CD14-positive monocyte (primary cell): ENCODE measurements at regions not wholly inside any gene's neighbourhood (a gene's known extent, or its start where the extent isn't known, plus 50 kb on each side); places are given as distances from the start of the nearest gene placed in this dataset.

Experiments
- DNase-seq, 3 donors: peaks; one replicate each; pipeline ENCODE4 v3.0.0-alpha.2; 2011 to 2022
- H2AFZ ChIP-seq: 2 replicates; pipeline ENCODE4 v1.6.0; 2012; ENCODE audit warnings: mild to moderate bottlenecking, low read depth, low read length, inconsistent platforms; ENCODE audit not compliant: insufficient read depth, poor library complexity, severe bottlenecking
- H3K27ac ChIP-seq, 2 donors: 1 replicate in 1 of 2; 2 replicates in 1 of 2; pipeline ENCODE4 v1.5.1; 2012 to 2013; ENCODE audit warnings: low read length in 2 of 2, control low read depth in 1 of 2, inconsistent platforms in 1 of 2, low read depth in 1 of 2, mild to moderate bottlenecking in 1 of 2
- H3K27me3 ChIP-seq, 2 donors: one replicate each; pipeline versions ENCODE4 v1.6.0 to v1.6.1; 2011 to 2013; ENCODE audit warnings: low read length in 2 of 2; ENCODE audit not compliant: control insufficient read depth in 2 of 2, insufficient read depth in 2 of 2
- H3K36me3 ChIP-seq, 2 donors: replicated peaks in 1 of 2; 1 replicate in 1 of 2; 2 replicates in 1 of 2; pipeline versions ENCODE4 v1.5.1 to v1.6.1; 2012 to 2013; ENCODE audit warnings: low read length in 2 of 2, control low read depth in 1 of 2, inconsistent platforms in 1 of 2, mild to moderate bottlenecking in 1 of 2; ENCODE audit not compliant: insufficient read depth in 2 of 2, control insufficient read depth in 1 of 2
- H3K4me1 ChIP-seq, 2 donors: 1 replicate in 1 of 2; 2 replicates in 1 of 2; pipeline versions ENCODE4 v1.5.1 to v1.6.1; 2012 to 2013; ENCODE audit warnings: low read length in 2 of 2, control low read depth in 1 of 2, inconsistent platforms in 1 of 2, mild to moderate bottlenecking in 1 of 2, moderate library complexity in 1 of 2; ENCODE audit not compliant: insufficient read depth in 2 of 2, control insufficient read depth in 1 of 2
- H3K4me2 ChIP-seq: replicated peaks from 2 replicates; pipeline ENCODE3; 2012; ENCODE audit warnings: low read length, moderate library complexity, mild to moderate bottlenecking; ENCODE audit not compliant: poor library complexity, severe bottlenecking; ENCODE audit errors: extremely low read depth
- H3K4me3 ChIP-seq, 3 experiments: fragments of 200-600 bp in 1 of 3; sonication (generic) in 1 of 3; replicated peaks in 1 of 3; 1 replicate in 2 of 3; 2 replicates in 1 of 3; pipeline ENCODE4 v1.5.1; 2011 to 2013; ENCODE audit warnings: low read length in 3 of 3, mild to moderate bottlenecking in 3 of 3, control low read depth in 2 of 3, low read depth in 2 of 3, inconsistent platforms in 1 of 3, moderate library complexity in 1 of 3
- H3K79me2 ChIP-seq: 2 replicates; pipeline ENCODE4 v1.6.0; 2012; ENCODE audit warnings: mild to moderate bottlenecking, control low read depth, inconsistent platforms, low read length, moderate library complexity; ENCODE audit not compliant: insufficient read depth
- H3K9ac ChIP-seq: 2 replicates; pipeline ENCODE4 v1.6.0; 2017; ENCODE audit warnings: low read length, mild to moderate bottlenecking; ENCODE audit not compliant: insufficient read depth, poor library complexity, severe bottlenecking
- H3K9me3 ChIP-seq, 2 donors: replicated peaks in 1 of 2; 1 replicate in 1 of 2; 2 replicates in 1 of 2; pipeline versions ENCODE4 v1.5.1 to v1.6.1; 2012 to 2013; ENCODE audit warnings: low read length in 2 of 2, control low read depth in 1 of 2; ENCODE audit not compliant: control insufficient read depth in 1 of 2, insufficient read depth in 1 of 2
- H4K20me1 ChIP-seq: 2 replicates; pipeline ENCODE4 v1.6.0; 2012; ENCODE audit warnings: mild to moderate bottlenecking, low read length, control low read depth, moderate library complexity; ENCODE audit not compliant: insufficient read depth
- H3K27ac Mint-ChIP-seq, 7 donors: one replicate each; pipeline ENCODE4 v1.8.0; 2020; ENCODE audit warnings: mild to moderate bottlenecking in 7 of 7, mixed read lengths in 7 of 7, moderate library complexity in 6 of 7, inconsistent platforms in 2 of 7
- H3K27me3 Mint-ChIP-seq, 3 donors: one replicate each; pipeline ENCODE4 v1.8.0; 2021 to 2022; ENCODE audit warnings: low read depth in 3 of 3, mild to moderate bottlenecking in 3 of 3, mixed read lengths in 3 of 3, moderate library complexity in 3 of 3, inconsistent platforms in 1 of 3
- H3K36me3 Mint-ChIP-seq, 2 donors: one replicate each; pipeline ENCODE4 v1.8.0; 2020; ENCODE audit warnings: mixed read lengths in 2 of 2, inconsistent platforms in 1 of 2, mild to moderate bottlenecking in 1 of 2
- H3K4me1 Mint-ChIP-seq: one replicate; pipeline ENCODE4 v1.8.0; 2020; ENCODE audit warnings: mild to moderate bottlenecking, mixed read lengths
- H3K4me3 Mint-ChIP-seq, 2 donors: one replicate each; pipeline ENCODE4 v1.8.0; 2020; ENCODE audit warnings: mild to moderate bottlenecking in 2 of 2, mixed read lengths in 2 of 2, moderate library complexity in 1 of 2
- H3K9me3 Mint-ChIP-seq, 7 donors: one replicate each; pipeline ENCODE4 v1.8.0; 2020 to 2022; ENCODE audit warnings: mixed read lengths in 7 of 7, mild to moderate bottlenecking in 6 of 7, moderate library complexity in 6 of 7, inconsistent platforms in 2 of 7
- CTCF ChIP-seq: fragments of 200-600 bp; IDR thresholded peaks from one replicate; pipeline ENCODE4 v1.8.0; 2022; ENCODE audit warnings: antibody characterized with exemption, mild to moderate bottlenecking
- WGBS: methylation state at CpG from one replicate; pipeline ENCODE4 v1.1.5; 2013; ENCODE audit warnings: missing lambda C conversion rate; ENCODE audit not compliant: insufficient coverage; 5-methylcytosine and 5-hydroxymethylcytosine counted together
- intact Hi-C, 2 donors: fragments of 100-400 bp; cut with micrococcal nuclease; formaldehyde crosslinking; loops; one replicate each; pipeline versions ENCODE4 v1.15.0 to v1.15.1; 2023

- Histone ChIP-seq H3K27ac (no peak overlapping the region), H3K4me1 (no peaks in the 10 kb centered on the region), H3K4me3 (no peak overlapping the region), H3K27me3 (no peaks in the 10 kb centered on the region), H3K4me2 (no peak overlapping the region), H4K20me1 (no peaks in the 10 kb centered on the region), H3K36me3 (no peaks in the 10 kb centered on the region), H2AFZ (no peak overlapping the region), H3K9me3 (no peaks in the 10 kb centered on the region), H3K9ac (no peak overlapping the region), H3K79me2 (no peaks in the 10 kb centered on the region)
- H3K9me3 Mint-ChIP-seq = peaks cover 0 to 5% (median 0%) of the 10 kb centered on the region in 7 donors
- WGBS = no CpG with 5 or more reads among the region's 6 CpGs
- peaks cover 0 to 3% (median 0%) of the 10 kb centered on the region in 3 donors for H3K27me3 Mint-ChIP-seq
- no peaks in the 10 kb centered on the region for H3K36me3 Mint-ChIP-seq
- intact Hi-C loops = no loop called here
- no peak overlapping the region for H3K27ac Mint-ChIP-seq
- no peak overlapping the region for H3K4me3 Mint-ChIP-seq
- TF ChIP-seq CTCF = no peak
- H3K4me1 Mint-ChIP-seq = peaks cover 3% of the 10 kb centered on the region
- no peak for DNase-seq
These were observed 72.2 kb upstream of the ABLIM1 start for GRCh38 chr10:114730291-114730690.

GRCh38 chr10:114732931-114733330 is 74.9 kb upstream of the ABLIM1 start:
- Histone ChIP-seq H3K36me3 (no peaks in the 10 kb centered on the region), H3K27me3 (no peaks in the 10 kb centered on the region), H3K9me3 (no peaks in the 10 kb centered on the region), H4K20me1 (no peaks in the 10 kb centered on the region), H3K79me2 (no peaks in the 10 kb centered on the region), H3K27ac (no peak overlapping the region), H3K4me2 (no peak overlapping the region), H2AFZ (no peak overlapping the region), H3K4me3 (no peak overlapping the region), H3K9ac (no peak overlapping the region), H3K4me1 (no peaks in the 10 kb centered on the region)
- no peak overlapping the region for H3K27ac Mint-ChIP-seq
- TF ChIP-seq CTCF = no peak
- no peaks in the 10 kb centered on the region for H3K36me3 Mint-ChIP-seq
- intact Hi-C loops = no loop called here
- peaks cover 0 to 5% (median 0%) of the 10 kb centered on the region in 7 donors for H3K9me3 Mint-ChIP-seq
- WGBS = no CpG with 5 or more reads among the region's 1 CpG
- H3K4me1 Mint-ChIP-seq = peaks cover 3% of the 10 kb centered on the region
- H3K27me3 Mint-ChIP-seq = peaks cover 0 to 3% (median 1%) of the 10 kb centered on the region in 3 donors
- H3K4me3 Mint-ChIP-seq = no peak overlapping the region
- DNase-seq = no peak
